ENCODE measurements at regions not wholly inside any gene's neighbourhood (a gene's known extent, or its start where the extent isn't known, plus 50 kb on each side); places are given as distances from the start of the nearest gene placed in this dataset.

DNA sequence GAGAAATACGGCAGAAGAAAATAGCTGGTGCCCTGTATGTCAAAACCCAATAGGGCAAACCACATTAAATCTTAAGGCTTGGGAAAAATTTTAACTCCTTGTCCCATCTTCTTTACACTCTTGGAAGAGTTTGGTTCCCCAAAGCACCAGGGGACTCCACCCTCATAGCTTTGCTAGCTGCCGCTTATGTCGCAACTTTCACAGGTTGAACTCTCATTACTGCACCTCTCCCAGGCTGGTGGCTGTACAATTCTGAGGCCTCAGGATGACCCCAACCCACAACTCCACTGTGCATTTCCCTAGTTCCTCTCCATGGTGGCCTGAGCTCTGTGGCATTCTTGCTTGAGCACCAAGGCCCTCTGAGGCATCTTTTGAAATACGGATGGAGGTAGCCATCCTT, 1478.8 kb downstream of the FAM133A start:
- no peak for TF ChIP-seq TAF1 (IDR thresholded peaks at IDR 0.05; ENCODE audit: low read depth, low read length)
- TF ChIP-seq POU2F2 (IDR thresholded peaks at IDR 0.05; ENCODE audit: low read depth, low read length) = no peak
